PFSK-1 (cell line): ENCODE measurements at regions not wholly inside any gene's neighbourhood (a gene's known extent, or its start where the extent isn't known, plus 50 kb on each side); places are given as distances from the start of the nearest gene placed in this dataset.

ENCODE experiments used
- FOXP2 ChIP-seq: optimal IDR thresholded peaks from 2 replicates; pipeline ENCODE3; 2011; ENCODE audit warnings: borderline replicate concordance, control low read depth, inconsistent platforms; ENCODE audit not compliant: insufficient read depth; ENCODE audit errors: extremely low read length, extremely low read depth
- POLR2AphosphoS5 ChIP-seq: IDR thresholded peaks from 2 replicates; pipeline ENCODE4 v1.6.1; 2012; ENCODE audit warnings: low read depth, mild to moderate bottlenecking, control low read depth, low read length, moderate library complexity
- SIN3A ChIP-seq: IDR thresholded peaks from 2 replicates; pipeline ENCODE4 v1.6.1; 2012; ENCODE audit warnings: mild to moderate bottlenecking, low read length, moderate library complexity, borderline replicate concordance; ENCODE audit not compliant: insufficient read depth
- TF ChIP-seq, protein P1 (sequence below), 2 experiments: IDR thresholded peaks; 2 replicates each; pipeline versions ENCODE4 v1.6.1 to v1.8.0; 2011 to 2012; ENCODE audit warnings: low read depth in 2 of 2, low read length in 2 of 2, control low read depth in 1 of 2, inconsistent platforms in 1 of 2, mild to moderate bottlenecking in 1 of 2, moderate library complexity in 1 of 2; ENCODE audit not compliant: insufficient read depth in 1 of 2

DNA sequence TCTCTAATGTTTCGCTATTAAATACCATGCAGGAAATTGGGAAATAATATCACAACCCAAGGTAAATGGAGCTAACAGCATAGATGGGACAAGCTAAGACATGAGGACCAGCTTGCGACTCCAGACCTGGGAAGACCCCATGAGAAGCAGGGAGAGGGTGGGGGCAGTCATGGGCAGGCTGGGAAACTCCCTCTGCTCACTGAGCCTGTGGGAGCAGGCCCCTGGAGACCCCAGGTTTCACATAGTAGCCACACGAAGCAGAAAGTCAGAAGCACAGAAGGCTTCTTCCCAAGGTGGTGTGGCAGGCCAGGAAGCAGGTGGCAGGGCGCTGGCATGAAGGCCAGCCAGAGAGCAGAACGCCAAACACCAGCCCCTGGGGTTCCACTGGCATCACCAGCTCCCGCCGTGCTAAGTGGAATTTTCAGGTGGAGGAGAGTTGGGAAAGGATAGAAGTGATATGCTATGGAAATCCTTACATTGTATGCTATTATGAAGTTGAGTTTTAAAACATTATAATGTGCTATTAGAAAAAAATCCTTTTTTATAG, 99.9 kb upstream of the RNF32 start:
- TF ChIP-seq, protein P1, sequence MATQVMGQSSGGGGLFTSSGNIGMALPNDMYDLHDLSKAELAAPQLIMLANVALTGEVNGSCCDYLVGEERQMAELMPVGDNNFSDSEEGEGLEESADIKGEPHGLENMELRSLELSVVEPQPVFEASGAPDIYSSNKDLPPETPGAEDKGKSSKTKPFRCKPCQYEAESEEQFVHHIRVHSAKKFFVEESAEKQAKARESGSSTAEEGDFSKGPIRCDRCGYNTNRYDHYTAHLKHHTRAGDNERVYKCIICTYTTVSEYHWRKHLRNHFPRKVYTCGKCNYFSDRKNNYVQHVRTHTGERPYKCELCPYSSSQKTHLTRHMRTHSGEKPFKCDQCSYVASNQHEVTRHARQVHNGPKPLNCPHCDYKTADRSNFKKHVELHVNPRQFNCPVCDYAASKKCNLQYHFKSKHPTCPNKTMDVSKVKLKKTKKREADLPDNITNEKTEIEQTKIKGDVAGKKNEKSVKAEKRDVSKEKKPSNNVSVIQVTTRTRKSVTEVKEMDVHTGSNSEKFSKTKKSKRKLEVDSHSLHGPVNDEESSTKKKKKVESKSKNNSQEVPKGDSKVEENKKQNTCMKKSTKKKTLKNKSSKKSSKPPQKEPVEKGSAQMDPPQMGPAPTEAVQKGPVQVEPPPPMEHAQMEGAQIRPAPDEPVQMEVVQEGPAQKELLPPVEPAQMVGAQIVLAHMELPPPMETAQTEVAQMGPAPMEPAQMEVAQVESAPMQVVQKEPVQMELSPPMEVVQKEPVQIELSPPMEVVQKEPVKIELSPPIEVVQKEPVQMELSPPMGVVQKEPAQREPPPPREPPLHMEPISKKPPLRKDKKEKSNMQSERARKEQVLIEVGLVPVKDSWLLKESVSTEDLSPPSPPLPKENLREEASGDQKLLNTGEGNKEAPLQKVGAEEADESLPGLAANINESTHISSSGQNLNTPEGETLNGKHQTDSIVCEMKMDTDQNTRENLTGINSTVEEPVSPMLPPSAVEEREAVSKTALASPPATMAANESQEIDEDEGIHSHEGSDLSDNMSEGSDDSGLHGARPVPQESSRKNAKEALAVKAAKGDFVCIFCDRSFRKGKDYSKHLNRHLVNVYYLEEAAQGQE (IDR thresholded peaks at IDR 0.05; ENCODE audit: insufficient read depth in 1 of 2, low read depth in 2 of 2, low read length in 2 of 2), result no peak
- no peak for TF ChIP-seq POLR2AphosphoS5
- TF ChIP-seq SIN3A, result no peak
- no peak for TF ChIP-seq FOXP2
